Right lobe of liver (tissue), 6 donors: ENCODE measurements at regions not wholly inside any gene's neighbourhood (a gene's known extent, or its start where the extent isn't known, plus 50 kb on each side); places are given as distances from the start of the nearest gene placed in this dataset.
A peak's percentile ranks its signal among the peaks of the same experiment; 100 is the strongest.

ENCODE experiments used
- ATAC-seq, 4 donors: fragments of 200-7000 bp; cut with Tn5 transposase; one replicate each; pipeline ENCODE4 v1.9.1; 2020; ENCODE audit warnings: mild to moderate bottlenecking in 4 of 4, moderate library complexity in 4 of 4
- DNase-seq, 3 donors: peaks; one replicate each; pipeline ENCODE4 v3.0.0-alpha.2; 2020
- H3K27ac ChIP-seq, 3 donors: fragments of 200-600 bp; one replicate each; pipeline ENCODE4 v1.8.0; 2022
- H3K27me3 ChIP-seq, 2 donors: fragments of 200-600 bp; one replicate each; pipeline ENCODE4 v1.8.0; 2022
- H3K36me3 ChIP-seq, 4 donors: fragments of 200-600 bp; sonication (generic) in 1 of 4; one replicate each; pipeline versions ENCODE4 v1.5.1 to v1.8.0; 2017 to 2022; ENCODE audit warnings: control low read depth in 1 of 4
- H3K4me1 ChIP-seq, 4 donors: fragments of 200-600 bp; sonication (generic) in 1 of 4; one replicate each; pipeline versions ENCODE4 v1.5.1 to v1.8.0; 2017 to 2022; ENCODE audit warnings: control low read depth in 1 of 4
- H3K4me3 ChIP-seq, 3 donors: fragments of 200-600 bp; one replicate each; pipeline ENCODE4 v1.8.0; 2022
- H3K9me3 ChIP-seq, 4 donors: fragments of 200-600 bp; sonication (generic) in 1 of 4; one replicate each; pipeline versions ENCODE4 v1.5.1 to v1.8.0; 2017 to 2022; ENCODE audit warnings: control low read depth in 1 of 4
- CTCF ChIP-seq, 4 donors: fragments of 200-600 bp in 3 of 4; fragments of 450-650 bp in 1 of 4; IDR thresholded peaks; one replicate each; pipeline versions ENCODE4 v1.5.1 to v1.8.0; 2016 to 2022; ENCODE audit warnings: antibody characterized with exemption in 4 of 4, mild to moderate bottlenecking in 2 of 4
- POLR2A ChIP-seq: fragments of 450-650 bp; IDR thresholded peaks from one replicate; pipeline ENCODE4 v1.6.1; 2017; ENCODE audit warnings: antibody characterized with exemption, mild to moderate bottlenecking
- WGBS: methylation state at CpG from one replicate; pipeline ENCODE4 v1.1.6; 2018; ENCODE audit warnings: low coverage, low lambda C conversion rate; ENCODE audit not compliant: insufficient coverage; ENCODE audit errors: missing lambda C conversion rate; 5-methylcytosine and 5-hydroxymethylcytosine counted together
- intact Hi-C, 2 donors: fragments of 100-400 bp; cut with DNase I; formaldehyde crosslinking; loops; one replicate each; pipeline versions ENCODE4 v1.11.2 to v1.14.1; 2022
- donor health status: DM: no; HTN: yes; CAD: no.
- donor health status: DM: no; HTN: no; CAD: no.
- donor health status: DM: no; HTN: no; CAD: no.
- donor health status: DM: no; HTN: yes; CAD: no.
- donor health status: DM: no; HTN: yes; CAD: no.

GRCh38 chr9:84504360-84504759 is 163.8 kb upstream of the SLC28A3 start:
- no peak for ATAC-seq
- intact Hi-C loops, result no loop called here
- WGBS, result 75% methylated on average over 2 of the region's 2 CpGs

GRCh38 chr9:84511651-84512050 is 157.9 kb upstream of the NTRK2 start:
- Histone ChIP-seq H3K4me1 (peaks cover 0 to 8% (median 0%) of the 10 kb centered on the region in 4 donors), H3K27ac (no peak overlapping the region), H3K27me3 (no peaks in the 10 kb centered on the region), H3K4me3 (no peak overlapping the region), H3K9me3 (no peaks in the 10 kb centered on the region), H3K36me3 (no peaks in the 10 kb centered on the region)
- ATAC-seq (no peak), DNase-seq (no peak)
- 66% methylated on average over 2 of the region's 2 CpGs for WGBS
- TF ChIP-seq POLR2A, result no peak
- no peak for TF ChIP-seq CTCF (IDR thresholded peaks at IDR 0.05)
- intact Hi-C loops, result no loop called here

More at GRCh38 chr9:84504360-84504759, 163.8 kb upstream of the SLC28A3 start:
- H3K27ac ChIP-seq, result no peak overlapping the region
- TF ChIP-seq CTCF (IDR thresholded peaks at IDR 0.05), result no peak
- TF ChIP-seq POLR2A, result no peak
- H3K36me3 ChIP-seq, result no peaks in the 10 kb centered on the region
- no peaks in the 10 kb centered on the region for H3K9me3 ChIP-seq
- no peak overlapping the region for H3K4me3 ChIP-seq
- no peaks in the 10 kb centered on the region for H3K4me1 ChIP-seq
- DNase-seq, result no peak
- no peaks in the 10 kb centered on the region for H3K27me3 ChIP-seq

- TF ChIP-seq CTCF (IDR thresholded peaks at IDR 0.05), result no peak
- no peak for TF ChIP-seq POLR2A
- no peaks in the 10 kb centered on the region for H3K27me3 ChIP-seq
- no peaks in the 10 kb centered on the region for H3K36me3 ChIP-seq
- intact Hi-C loops, result no loop called here
- peaks cover 0 to 8% (median 0%) of the 10 kb centered on the region in 4 donors for H3K4me1 ChIP-seq
- DNase-seq (no peak), ATAC-seq (no peak)
- no peak overlapping the region for H3K27ac ChIP-seq
- no CpG with 5 or more reads among the region's 2 CpGs for WGBS
- no peaks in the 10 kb centered on the region for H3K9me3 ChIP-seq
- no peak overlapping the region for H3K4me3 ChIP-seq
Measured at GRCh38 chr9:84512493-84512892, 157.0 kb upstream of the NTRK2 start.

GRCh38 chr9:84513473-84513872 is 156.1 kb upstream of the NTRK2 start:
- Histone ChIP-seq H3K36me3 (no peaks in the 10 kb centered on the region), H3K27me3 (no peaks in the 10 kb centered on the region), H3K4me3 (no peak overlapping the region), H3K27ac (no peak overlapping the region), H3K9me3 (no peaks in the 10 kb centered on the region), H3K4me1 (peaks cover 0 to 8% (median 0%) of the 10 kb centered on the region in 4 donors)
- ATAC-seq, result peak; percentile 19 to 98 (median 68)
- intact Hi-C loops, result no loop called here
- 13% methylated on average over 1 of the region's 1 CpG for WGBS
- no peak for DNase-seq
- TF ChIP-seq CTCF (IDR thresholded peaks at IDR 0.05), result no peak
- no peak for TF ChIP-seq POLR2A

GRCh38 chr9:84513979-84514378 is 155.6 kb upstream of the NTRK2 start:
- no peaks in the 10 kb centered on the region for H3K9me3 ChIP-seq
- ATAC-seq (peak in 1 of 4 donors; percentile 25), DNase-seq (no peak)
- H3K27ac ChIP-seq, result no peak overlapping the region
- H3K4me1 ChIP-seq, result peaks cover 0 to 8% (median 0%) of the 10 kb centered on the region in 4 donors
- H3K4me3 ChIP-seq, result no peak overlapping the region
- TF ChIP-seq POLR2A (no peak), CTCF (IDR thresholded peaks at IDR 0.05) (no peak)
- intact Hi-C loops, result no loop called here
- 94% methylated on average over 2 of the region's 2 CpGs for WGBS
- H3K27me3 ChIP-seq, result no peaks in the 10 kb centered on the region
- H3K36me3 ChIP-seq, result no peaks in the 10 kb centered on the region
